Left renal pelvis (tissue), 4 donors: ENCODE measurements at regions not wholly inside any gene's neighbourhood (a gene's known extent, or its start where the extent isn't known, plus 50 kb on each side); places are given as distances from the start of the nearest gene placed in this dataset.

ENCODE experiments used
- DNase-seq, 4 donors: peaks; one replicate each; pipeline ENCODE4 v3.0.0-alpha.2; 2013; ENCODE audit warnings: low read depth in 4 of 4, low spot score in 3 of 4

DNA sequence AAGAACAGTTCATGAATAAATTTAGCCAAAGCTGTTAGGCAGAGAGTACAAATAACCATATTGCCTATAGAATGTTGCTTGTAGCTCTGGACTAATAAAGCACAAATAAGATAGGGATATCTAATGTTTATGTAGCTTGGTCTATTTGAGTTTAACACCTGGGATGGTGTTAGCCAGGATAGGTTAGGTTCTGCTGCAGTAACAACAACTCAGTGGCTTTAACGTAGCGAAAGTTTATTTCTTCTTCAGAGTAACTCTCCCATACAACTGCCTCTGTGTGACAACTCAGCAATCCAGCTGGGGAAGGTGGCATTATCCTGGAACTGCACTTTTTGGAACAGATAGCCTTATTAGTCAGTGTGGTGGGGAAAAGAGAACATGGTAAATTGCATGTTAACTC, 52.2 kb upstream of the STEAP4 start:
- no peak for DNase-seq

DNA sequence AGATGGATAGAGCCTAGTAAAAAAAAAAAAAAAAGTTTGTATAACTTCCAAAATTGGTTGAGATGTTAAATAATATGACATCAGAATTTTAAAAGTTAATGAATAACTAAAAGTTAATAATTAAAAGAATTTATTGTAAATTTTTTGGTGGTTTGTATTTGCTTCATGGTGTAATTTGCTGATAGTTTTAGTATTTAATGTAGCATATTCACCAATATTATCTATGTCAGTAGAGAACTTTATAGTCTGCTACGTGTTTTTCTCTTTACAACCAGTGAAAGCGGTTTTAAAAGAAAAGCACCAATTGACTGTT, 51.8 kb upstream of the STEAP4 start:
- no peak for DNase-seq

DNA sequence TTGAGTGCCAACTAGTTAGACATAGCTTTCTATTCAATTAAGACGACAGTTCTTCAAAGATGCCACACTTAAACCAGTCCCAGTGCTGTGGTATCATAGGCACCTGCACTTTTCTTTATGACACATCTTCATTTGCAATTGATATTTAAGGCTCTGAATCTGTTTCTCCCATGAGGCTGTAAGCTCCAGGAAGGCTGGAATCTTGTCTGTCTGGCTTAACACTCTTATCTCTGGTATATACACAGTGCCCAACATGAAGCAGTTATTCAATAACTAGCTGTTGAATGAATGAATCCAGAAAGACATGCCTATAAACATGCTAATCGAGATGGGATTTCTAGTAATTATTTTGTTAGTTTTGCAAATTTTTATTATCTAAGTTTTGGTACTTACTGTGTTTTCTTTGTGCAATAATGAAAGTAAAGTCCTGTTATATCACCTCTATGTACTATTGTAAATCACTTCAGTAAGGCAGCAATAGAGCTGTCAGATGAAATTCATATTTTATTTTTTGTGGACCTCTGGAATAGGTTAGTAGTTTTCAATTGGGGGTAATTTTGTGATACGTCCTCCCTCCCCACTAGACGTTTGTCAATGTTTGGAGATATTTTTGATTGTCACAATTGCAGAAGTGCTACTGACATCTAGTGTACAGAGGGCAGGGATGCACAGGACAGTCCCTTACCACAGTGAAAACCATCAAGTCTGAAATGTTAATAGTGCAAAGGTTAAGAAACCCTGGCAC, 51.3 kb upstream of the STEAP4 start:
- no peak for DNase-seq

DNA sequence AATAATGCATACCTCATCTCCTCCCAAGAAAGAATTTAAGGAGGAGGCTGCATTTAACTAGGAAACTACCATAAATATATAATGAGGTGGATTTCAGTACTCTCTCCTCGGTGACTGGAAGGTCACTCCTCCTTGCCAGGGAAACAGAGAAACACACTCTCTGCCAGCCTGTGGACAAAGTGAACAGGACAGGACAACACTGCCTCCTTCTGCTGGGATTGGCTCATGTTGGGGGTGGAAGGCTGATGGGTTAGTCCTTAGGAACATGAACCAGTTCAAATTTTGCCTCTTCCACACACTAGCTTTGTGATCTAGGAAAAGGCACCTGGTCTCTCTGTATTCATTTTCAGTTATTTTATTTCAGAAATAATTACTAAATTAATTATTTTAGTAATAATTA, 50.6 kb upstream of the STEAP4 start:
- DNase-seq: no peak
